Activated T-cell treated with anti-CD3 and anti-CD28 coated beads, Interleukin-2, amount 50 U/mL, for 4 hours (primary cell): ENCODE measurements at regions not wholly inside any gene's neighbourhood (a gene's known extent, or its start where the extent isn't known, plus 50 kb on each side); places are given as distances from the start of the nearest gene placed in this dataset.
"Not testable (repeated sequence)": the region's sequence is repeated elsewhere in the genome, so short reads cannot be mapped to it uniquely, and the experiment has no call there.

ENCODE experiments used
- ATAC-seq, 2 donors: fragments of 200-7000 bp; cut with Tn5 transposase; one replicate each; pipeline ENCODE4 v1.10.0; 2021
- DNase-seq: peaks from one replicate; pipeline ENCODE4 v3.0.0-alpha.2; 2020
- H3K27me3 Mint-ChIP-seq: one replicate; pipeline ENCODE4 v1.8.0; 2021; ENCODE audit warnings: low read depth, mixed read lengths
- H3K36me3 Mint-ChIP-seq: one replicate; pipeline ENCODE4 v1.8.0; 2022; ENCODE audit warnings: mixed read lengths; ENCODE audit not compliant: insufficient read depth
- H3K4me1 Mint-ChIP-seq: one replicate; pipeline ENCODE4 v1.8.0; 2021; ENCODE audit warnings: low read depth, mixed read lengths
- H3K4me3 Mint-ChIP-seq: one replicate; pipeline ENCODE4 v1.8.0; 2021; ENCODE audit warnings: mild to moderate bottlenecking, moderate library complexity, mixed read lengths
- H3K9me3 Mint-ChIP-seq: one replicate; pipeline ENCODE4 v1.8.0; 2021; ENCODE audit warnings: mixed read lengths

GRCh38 chr16:87115646-87116045 lies 201.5 kb downstream of the C16orf95 start:
- no peak for DNase-seq
- Mint-ChIP-seq H3K4me3 (no peak overlapping the region), H3K27me3 (peaks cover 18% of the 10 kb centered on the region), H3K4me1 (no peaks in the 10 kb centered on the region), H3K9me3 (no peaks in the 10 kb centered on the region), H3K36me3 (no peaks in the 10 kb centered on the region)
- no peak for ATAC-seq

GRCh38 chr16:87117936-87118335 lies 199.3 kb downstream of the C16orf95 start:
- H3K9me3 Mint-ChIP-seq = no peaks in the 10 kb centered on the region
- H3K4me3 Mint-ChIP-seq = no peak overlapping the region
- no peaks in the 10 kb centered on the region for H3K36me3 Mint-ChIP-seq
- no peaks in the 10 kb centered on the region for H3K4me1 Mint-ChIP-seq
- DNase-seq = no peak
- H3K27me3 Mint-ChIP-seq = peaks cover 21% of the 10 kb centered on the region
- no peak for ATAC-seq

GRCh38 chr16:87119168-87119567 lies 198.0 kb downstream of the C16orf95 start:
- no peak for ATAC-seq
- Mint-ChIP-seq H3K4me1 (no peaks in the 10 kb centered on the region), H3K9me3 (no peaks in the 10 kb centered on the region), H3K27me3 (peaks cover 21% of the 10 kb centered on the region), H3K36me3 (no peaks in the 10 kb centered on the region), H3K4me3 (no peak overlapping the region)
- DNase-seq = no peak

- H3K4me1 Mint-ChIP-seq = no peaks in the 10 kb centered on the region
- H3K36me3 Mint-ChIP-seq = no peaks in the 10 kb centered on the region
- peaks cover 19% of the 10 kb centered on the region for H3K27me3 Mint-ChIP-seq
- no peak overlapping the region for H3K4me3 Mint-ChIP-seq
- ATAC-seq (no peak), DNase-seq (no peak)
- no peaks in the 10 kb centered on the region for H3K9me3 Mint-ChIP-seq
Observed at GRCh38 chr16:87119748-87120147, 197.4 kb downstream of the C16orf95 start.

GRCh38 chr16:87121816-87122215 lies 195.4 kb downstream of the C16orf95 start:
- H3K4me3 Mint-ChIP-seq = no peak overlapping the region
- H3K27me3 Mint-ChIP-seq = peaks cover 19% of the 10 kb centered on the region
- H3K9me3 Mint-ChIP-seq = no peaks in the 10 kb centered on the region
- no peak for ATAC-seq
- DNase-seq = no peak
- no peaks in the 10 kb centered on the region for H3K36me3 Mint-ChIP-seq
- no peaks in the 10 kb centered on the region for H3K4me1 Mint-ChIP-seq

GRCh38 chr16:87123356-87124001 lies 193.7 kb downstream of the C16orf95 start:
- DNase-seq = no peak

GRCh38 chr16:87124405-87124804 lies 192.8 kb downstream of the C16orf95 start:
- not testable (repeated sequence) for H3K4me3 Mint-ChIP-seq, H3K27me3 Mint-ChIP-seq, H3K36me3 Mint-ChIP-seq, H3K4me1 Mint-ChIP-seq, H3K9me3 Mint-ChIP-seq, DNase-seq, ATAC-seq

More at GRCh38 chr16:87123356-87124001, 193.7 kb downstream of the C16orf95 start:
- peaks cover 13% of the 10 kb centered on the region for H3K27me3 Mint-ChIP-seq
- no peaks in the 10 kb centered on the region for H3K4me1 Mint-ChIP-seq
- H3K4me3 Mint-ChIP-seq = no peak overlapping the region
- no peak for ATAC-seq
- H3K9me3 Mint-ChIP-seq = no peaks in the 10 kb centered on the region
- no peaks in the 10 kb centered on the region for H3K36me3 Mint-ChIP-seq

GRCh38 chr16:87125206-87126155 lies 191.7 kb downstream of the C16orf95 start:
- peaks cover 4% of the 10 kb centered on the region for H3K27me3 Mint-ChIP-seq
- ATAC-seq (no peak), DNase-seq (no peak)
- no peak overlapping the region for H3K4me3 Mint-ChIP-seq
- no peaks in the 10 kb centered on the region for H3K4me1 Mint-ChIP-seq
- H3K36me3 Mint-ChIP-seq = no peaks in the 10 kb centered on the region
- peaks cover 4% of the 10 kb centered on the region for H3K9me3 Mint-ChIP-seq

GRCh38 chr16:87126403-87127025 lies 190.7 kb downstream of the C16orf95 start:
- Mint-ChIP-seq H3K4me3 (no peak overlapping the region), H3K4me1 (no peaks in the 10 kb centered on the region), H3K27me3 (no peaks in the 10 kb centered on the region), H3K9me3 (peaks cover 4% of the 10 kb centered on the region), H3K36me3 (no peaks in the 10 kb centered on the region)
- DNase-seq = no peak
- no peak for ATAC-seq

GRCh38 chr16:87127061-87127765 lies 190.0 kb downstream of the C16orf95 start:
- no peaks in the 10 kb centered on the region for H3K27me3 Mint-ChIP-seq
- no peaks in the 10 kb centered on the region for H3K4me1 Mint-ChIP-seq
- H3K4me3 Mint-ChIP-seq = no peak overlapping the region
- ATAC-seq = no peak
- peaks cover 4% of the 10 kb centered on the region for H3K9me3 Mint-ChIP-seq
- DNase-seq = no peak
- no peaks in the 10 kb centered on the region for H3K36me3 Mint-ChIP-seq

- Mint-ChIP-seq H3K9me3 (peaks cover 4% of the 10 kb centered on the region), H3K4me1 (no peaks in the 10 kb centered on the region), H3K4me3 (no peak overlapping the region), H3K36me3 (no peaks in the 10 kb centered on the region), H3K27me3 (no peaks in the 10 kb centered on the region)
- ATAC-seq (no peak), DNase-seq (no peak)
Observed at GRCh38 chr16:87127766-87128147, 189.4 kb downstream of the C16orf95 start.

- Mint-ChIP-seq H3K27me3 (no peaks in the 10 kb centered on the region), H3K4me3 (no peak overlapping the region), H3K9me3 (peaks cover 4% of the 10 kb centered on the region), H3K36me3 (no peaks in the 10 kb centered on the region), H3K4me1 (no peaks in the 10 kb centered on the region)
- no peak for ATAC-seq
- DNase-seq = no peak
Observed at GRCh38 chr16:87129771-87130170, 187.4 kb downstream of the C16orf95 start.

- no peaks in the 10 kb centered on the region for H3K4me1 Mint-ChIP-seq
- peaks cover 4% of the 10 kb centered on the region for H3K9me3 Mint-ChIP-seq
- DNase-seq = no peak
- H3K4me3 Mint-ChIP-seq = no peak overlapping the region
- H3K36me3 Mint-ChIP-seq = no peaks in the 10 kb centered on the region
- no peak for ATAC-seq
- H3K27me3 Mint-ChIP-seq = no peaks in the 10 kb centered on the region
Observed at GRCh38 chr16:87131061-87131995, 185.9 kb downstream of the C16orf95 start.
